HepG2 (cell line): ENCODE measurements at regions not wholly inside any gene's neighbourhood (a gene's known extent, or its start where the extent isn't known, plus 50 kb on each side); places are given as distances from the start of the nearest gene placed in this dataset.

Experiments
- ATAC-seq: fragments of 200-7000 bp; cut with Tn5 transposase; 3 replicates; pipeline ENCODE4 v1.9.1; 2020; ENCODE audit warnings: mild to moderate bottlenecking, moderate library complexity
- BruUV-seq: library from RNA; stranded (reverse); fragments of 400-500 nt; replicated peaks from 2 replicates; lab custom pipeline; 2021; lab: Mats Ljungman, UMichigan
- CTCF ChIA-PET: fragments of 300-600 bp; formaldehyde crosslinking; extraction: SDS; loops from one replicate; lab custom pipeline; 2021; ENCODE audit warnings: low total read pairs, inconsistent platforms, low intra/inter-chr PET ratio; lab: Yijun Ruan, JAX
- POLR2A ChIA-PET: fragments of 350-600 bp; sonication (Branson Sonifier 250); formaldehyde crosslinking; loops from one replicate; lab custom pipeline; 2020; ENCODE audit warnings: antibody characterized with exemption, inconsistent platforms; lab: Yijun Ruan, JAX
- DNase-seq: peaks from one replicate; pipeline ENCODE4 v3.0.0-alpha.2; 2015; ENCODE audit warnings: low spot score
- FAIRE-seq: peaks from 3 replicates; lab custom pipeline; 2011; peaks lifted over from hg19 to GRCh38; lab: Jason Lieb, UNC
- H2AFZ ChIP-seq: one replicate; pipeline ENCODE4 v1.6.1; 2011; ENCODE audit warnings: low read length, inconsistent platforms
- H3K27ac ChIP-seq: fragments of 300-600 bp; 3 replicates; pipeline ENCODE4 v1.8.0; 2011; ENCODE audit warnings: mixed run types, mild to moderate bottlenecking, mixed read lengths, low read length, inconsistent platforms; ENCODE audit not compliant: insufficient read depth; ENCODE audit errors: extremely low read length
- H3K27me3 ChIP-seq, 2 experiments: fragments of 200-600 bp in 1 of 2; 2 replicates in 1 of 2; 3 replicates in 1 of 2; pipeline versions ENCODE4 v1.6.0 to v1.8.0; 2011; ENCODE audit warnings: low read length in 2 of 2, mild to moderate bottlenecking in 2 of 2, moderate library complexity in 2 of 2, inconsistent platforms in 1 of 2; ENCODE audit not compliant: insufficient read depth in 2 of 2, control insufficient read depth in 1 of 2
- H3K36me3 ChIP-seq, 2 experiments: fragments of 200-600 bp in 1 of 2; replicated peaks in 1 of 2; 2 replicates in 1 of 2; 3 replicates in 1 of 2; pipeline versions ENCODE4 v1.5.1 to v1.8.0; 2011; ENCODE audit warnings: low read length in 2 of 2, inconsistent platforms in 1 of 2; ENCODE audit not compliant: insufficient read depth in 2 of 2, control insufficient read depth in 1 of 2
- H3K4me1 ChIP-seq: 2 replicates; pipeline ENCODE4 v1.5.1; 2012; ENCODE audit warnings: low read length, inconsistent platforms; ENCODE audit not compliant: insufficient read depth
- H3K4me2 ChIP-seq: 2 replicates; pipeline ENCODE4 v1.6.0; 2011; ENCODE audit warnings: low read depth, low read length, inconsistent platforms
- H3K4me3 ChIP-seq, 3 experiments: fragments of 200-600 bp in 1 of 3; sonication (generic), shearing (Covaris generic) in 1 of 3; replicated peaks in 1 of 3; 2 replicates each; pipeline ENCODE4 v1.5.1; 2011 to 2016; ENCODE audit warnings: low read length in 3 of 3, inconsistent platforms in 2 of 3, low read depth in 2 of 3, mild to moderate bottlenecking in 2 of 3, control low read depth in 1 of 3, mixed read lengths in 1 of 3; ENCODE audit not compliant: insufficient read depth in 1 of 3
- H3K79me2 ChIP-seq: one replicate; pipeline ENCODE4 v1.6.1; 2011; ENCODE audit warnings: low read length, inconsistent platforms; ENCODE audit not compliant: insufficient read depth
- H3K9ac ChIP-seq: 2 replicates; pipeline ENCODE4 v1.6.0; 2011; ENCODE audit warnings: mild to moderate bottlenecking, low read depth, low read length, inconsistent platforms; ENCODE audit not compliant: insufficient read depth
- H3K9me3 ChIP-seq: 2 replicates; pipeline ENCODE4 v1.5.1; 2012; ENCODE audit warnings: mild to moderate bottlenecking, low read length
- H4K20me1 ChIP-seq: 2 replicates; pipeline ENCODE4 v1.6.0; 2011; ENCODE audit warnings: inconsistent platforms, mild to moderate bottlenecking, low read length, moderate library complexity; ENCODE audit not compliant: insufficient read depth
- HCFC1 ChIP-seq: fragments of 150-350 bp; IDR thresholded peaks from 2 replicates; pipeline ENCODE4 v1.6.1; 2014; ENCODE audit warnings: low read depth, low read length
- RAD21 ChIP-seq: fragments of 450-650 bp; formaldehyde crosslinking; IDR thresholded peaks from 2 replicates; pipeline ENCODE4 v1.5.0; 2020; ENCODE audit warnings: mild to moderate bottlenecking
- SPEN ChIP-seq: sonication (generic); formaldehyde crosslinking; IDR thresholded peaks from 2 replicates; pipeline ENCODE4 v1.5.1; 2020; ENCODE audit warnings: low read depth, mild to moderate bottlenecking, missing genetic modification reagents
- SYNCRIP ChIP-seq: fragments of 200-400 bp; formaldehyde crosslinking; IDR thresholded peaks from 2 replicates; pipeline ENCODE4 v1.6.1; 2018; ENCODE audit warnings: mild to moderate bottlenecking, low read depth, low read length; ENCODE audit not compliant: insufficient read depth
- ZFYVE20 ChIP-seq: sonication (generic); formaldehyde crosslinking; IDR thresholded peaks from 2 replicates; pipeline ENCODE4 v1.8.0; 2023; ENCODE audit warnings: low read depth, mild to moderate bottlenecking, moderate library complexity, missing genetic modification reagents, borderline replicate concordance
- ZIK1 ChIP-seq: sonication (generic); formaldehyde crosslinking; IDR thresholded peaks from 2 replicates; pipeline ENCODE4 v1.5.0; 2020; ENCODE audit warnings: mild to moderate bottlenecking, low read depth, missing genetic modification reagents, borderline replicate concordance
- ZNF224 ChIP-seq: sonication (generic); formaldehyde crosslinking; IDR thresholded peaks from 2 replicates; pipeline ENCODE4 v1.5.0; 2020; ENCODE audit warnings: mild to moderate bottlenecking, missing genetic modification reagents
- ZNF282 ChIP-seq: fragments of 450-650 bp; IDR thresholded peaks from 2 replicates; pipeline ENCODE4 v1.6.1; 2018; ENCODE audit not compliant: partially characterized antibody
- ZNF558 ChIP-seq: sonication (generic); formaldehyde crosslinking; IDR thresholded peaks from 2 replicates; pipeline ENCODE4 v1.9.0; 2022; ENCODE audit warnings: mild to moderate bottlenecking, missing genetic modification reagents, borderline replicate concordance
- WGBS: methylation state at CpG from one replicate; pipeline ENCODE4 v1.1.6; 2017; ENCODE audit warnings: low lambda C conversion rate; 5-methylcytosine and 5-hydroxymethylcytosine counted together
- in situ Hi-C: cut with HindIII; loops from 2 replicates; pipeline ENCODE4 v1.10.0; 2017; ENCODE audit warnings: low pct_unique_long_range_greater_than_20kb; ENCODE audit not compliant: extremely low pct_ligation_motif_present
- intact Hi-C: fragments of 100-400 bp; cut with micrococcal nuclease; formaldehyde crosslinking; loops from one replicate; pipeline ENCODE4 v1.10.0; 2022; ENCODE audit not compliant: unreplicated experiment
- TF ChIP-seq, protein P1 (sequence below): sonication (generic); formaldehyde crosslinking; IDR thresholded peaks from 2 replicates; pipeline ENCODE4 v1.9.0; 2021; ENCODE audit warnings: missing genetic modification reagents, borderline replicate concordance

DNA sequence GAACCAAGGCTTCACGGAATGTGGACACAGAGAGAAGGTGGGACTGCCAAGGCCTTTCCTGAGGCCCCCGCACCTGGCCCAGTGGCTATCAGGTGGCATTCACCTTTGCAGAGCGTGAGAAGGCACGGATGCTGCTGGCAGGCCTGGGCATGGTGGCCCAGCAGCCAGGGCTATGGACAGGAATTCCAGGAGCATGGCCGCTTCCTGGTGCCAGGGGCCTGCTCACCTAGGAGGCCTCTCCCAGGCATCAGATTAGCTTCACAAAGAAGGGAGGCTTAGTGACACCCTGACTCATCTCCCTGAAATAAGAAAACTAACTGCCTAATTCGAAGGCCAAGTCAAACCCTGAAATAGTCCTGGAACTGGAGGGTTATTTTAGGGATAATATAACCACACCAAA is 155.8 kb downstream of the TEX29 start:
- H3K4me3 ChIP-seq: no peak overlapping the region
- no peak overlapping the region for H3K4me2 ChIP-seq
- H2AFZ ChIP-seq: no peak overlapping the region
- no TSS peak for BruUV-seq
- WGBS: 9% methylated on average over 5 of the region's 6 CpGs
- POLR2A ChIA-PET: no interaction called here
- no peaks in the 10 kb centered on the region for H4K20me1 ChIP-seq
- H3K27me3 ChIP-seq: peaks cover 3 to 59% of the 10 kb centered on the region in 2 experiments; a peak in 4 of 5 replicates
- DNase-seq (no peak), ATAC-seq (no peak)
- in situ Hi-C loops: loop anchor here (10.0 kb wide), 1 partner anchor 1129 kb away; no protein-coding TSS in a partner anchor
- no peak overlapping the region for H3K9ac ChIP-seq
- intact Hi-C loops: no loop called here
- no peaks in the 10 kb centered on the region for H3K36me3 ChIP-seq
- no peaks in the 10 kb centered on the region for H3K9me3 ChIP-seq
- TF ChIP-seq ZNF282 (no peak), SPEN (CRISPR knock-in tag) (no peak), RAD21 (CRISPR knock-in tag) (no peak), ZNF558 (CRISPR knock-in tag) (no peak), ZNF224 (CRISPR knock-in tag) (no peak), ZFYVE20 (CRISPR knock-in tag) (no peak), HCFC1 (no peak), SYNCRIP (no peak), ZIK1 (no peak)
- TF ChIP-seq, protein P1, sequence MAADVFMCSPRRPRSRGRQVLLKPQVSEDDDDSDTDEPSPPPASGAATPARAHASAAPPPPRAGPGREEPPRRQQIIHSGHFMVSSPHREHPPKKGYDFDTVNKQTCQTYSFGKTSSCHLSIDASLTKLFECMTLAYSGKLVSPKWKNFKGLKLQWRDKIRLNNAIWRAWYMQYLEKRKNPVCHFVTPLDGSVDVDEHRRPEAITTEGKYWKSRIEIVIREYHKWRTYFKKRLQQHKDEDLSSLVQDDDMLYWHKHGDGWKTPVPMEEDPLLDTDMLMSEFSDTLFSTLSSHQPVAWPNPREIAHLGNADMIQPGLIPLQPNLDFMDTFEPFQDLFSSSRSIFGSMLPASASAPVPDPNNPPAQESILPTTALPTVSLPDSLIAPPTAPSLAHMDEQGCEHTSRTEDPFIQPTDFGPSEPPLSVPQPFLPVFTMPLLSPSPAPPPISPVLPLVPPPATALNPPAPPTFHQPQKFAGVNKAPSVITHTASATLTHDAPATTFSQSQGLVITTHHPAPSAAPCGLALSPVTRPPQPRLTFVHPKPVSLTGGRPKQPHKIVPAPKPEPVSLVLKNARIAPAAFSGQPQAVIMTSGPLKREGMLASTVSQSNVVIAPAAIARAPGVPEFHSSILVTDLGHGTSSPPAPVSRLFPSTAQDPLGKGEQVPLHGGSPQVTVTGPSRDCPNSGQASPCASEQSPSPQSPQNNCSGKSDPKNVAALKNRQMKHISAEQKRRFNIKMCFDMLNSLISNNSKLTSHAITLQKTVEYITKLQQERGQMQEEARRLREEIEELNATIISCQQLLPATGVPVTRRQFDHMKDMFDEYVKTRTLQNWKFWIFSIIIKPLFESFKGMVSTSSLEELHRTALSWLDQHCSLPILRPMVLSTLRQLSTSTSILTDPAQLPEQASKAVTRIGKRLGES (CRISPR knock-in tag): no peak
- TF ChIP-seq, all 625 proteins: peak for 0
- H3K79me2 ChIP-seq: no peaks in the 10 kb centered on the region
- no peaks in the 10 kb centered on the region for H3K4me1 ChIP-seq
- no peak overlapping the region for H3K27ac ChIP-seq
- no peak for FAIRE-seq
- CTCF ChIA-PET: no interaction called here
